ENCODE measurements at regions not wholly inside any gene's neighbourhood (a gene's known extent, or its start where the extent isn't known, plus 50 kb on each side); places are given as distances from the start of the nearest gene placed in this dataset.

DNA sequence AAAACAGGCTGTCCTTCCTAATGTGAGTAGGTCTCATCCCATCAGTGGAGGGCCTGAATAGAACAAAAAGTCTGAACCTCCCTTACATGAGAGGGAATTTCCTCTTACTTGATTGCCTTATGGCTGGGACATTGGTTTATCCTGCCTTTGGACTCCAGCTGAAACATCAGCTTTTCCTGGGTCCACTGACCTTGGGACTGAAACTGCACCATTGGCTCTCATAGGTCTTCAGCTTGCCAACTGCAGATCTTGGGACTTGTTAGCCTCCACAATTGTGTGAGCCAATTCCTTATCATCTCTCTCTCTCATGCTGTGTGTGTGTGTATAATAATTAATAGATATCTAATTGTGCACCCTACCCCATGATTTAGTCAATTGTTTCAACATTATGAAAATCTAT is 375.3 kb upstream of the DDI1 start:
- TF ChIP-seq, protein P1, sequence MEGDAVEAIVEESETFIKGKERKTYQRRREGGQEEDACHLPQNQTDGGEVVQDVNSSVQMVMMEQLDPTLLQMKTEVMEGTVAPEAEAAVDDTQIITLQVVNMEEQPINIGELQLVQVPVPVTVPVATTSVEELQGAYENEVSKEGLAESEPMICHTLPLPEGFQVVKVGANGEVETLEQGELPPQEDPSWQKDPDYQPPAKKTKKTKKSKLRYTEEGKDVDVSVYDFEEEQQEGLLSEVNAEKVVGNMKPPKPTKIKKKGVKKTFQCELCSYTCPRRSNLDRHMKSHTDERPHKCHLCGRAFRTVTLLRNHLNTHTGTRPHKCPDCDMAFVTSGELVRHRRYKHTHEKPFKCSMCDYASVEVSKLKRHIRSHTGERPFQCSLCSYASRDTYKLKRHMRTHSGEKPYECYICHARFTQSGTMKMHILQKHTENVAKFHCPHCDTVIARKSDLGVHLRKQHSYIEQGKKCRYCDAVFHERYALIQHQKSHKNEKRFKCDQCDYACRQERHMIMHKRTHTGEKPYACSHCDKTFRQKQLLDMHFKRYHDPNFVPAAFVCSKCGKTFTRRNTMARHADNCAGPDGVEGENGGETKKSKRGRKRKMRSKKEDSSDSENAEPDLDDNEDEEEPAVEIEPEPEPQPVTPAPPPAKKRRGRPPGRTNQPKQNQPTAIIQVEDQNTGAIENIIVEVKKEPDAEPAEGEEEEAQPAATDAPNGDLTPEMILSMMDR (IDR thresholded peaks at IDR 0.05; ENCODE audit: insufficient read depth, low read length, poor library complexity, severe bottlenecking): no peak
- H3K27me3 ChIP-seq (ENCODE audit: control insufficient read depth, insufficient read depth, low read length): no peaks in the 10 kb centered on the region
- no peaks in the 10 kb centered on the region for H3K36me3 ChIP-seq (ENCODE audit: control insufficient read depth, insufficient read depth, low read length)
- no peak overlapping the region for H3K4me3 ChIP-seq (ENCODE audit: low read depth, low read length)
- no peak for DNase-seq (ENCODE audit: low read depth)

GRCh38 chr11:103661991-103662390 is 374.4 kb upstream of the DDI1 start:
- TF ChIP-seq, protein P1 (IDR thresholded peaks at IDR 0.05; ENCODE audit: insufficient read depth, low read length, poor library complexity, severe bottlenecking): no peak
- Histone ChIP-seq H3K27me3 (ENCODE audit: control insufficient read depth, insufficient read depth, low read length) (no peaks in the 10 kb centered on the region), H3K36me3 (ENCODE audit: control insufficient read depth, insufficient read depth, low read length) (no peaks in the 10 kb centered on the region), H3K4me3 (ENCODE audit: low read depth, low read length) (no peak overlapping the region)
- no peak for DNase-seq (ENCODE audit: low read depth)

DNA sequence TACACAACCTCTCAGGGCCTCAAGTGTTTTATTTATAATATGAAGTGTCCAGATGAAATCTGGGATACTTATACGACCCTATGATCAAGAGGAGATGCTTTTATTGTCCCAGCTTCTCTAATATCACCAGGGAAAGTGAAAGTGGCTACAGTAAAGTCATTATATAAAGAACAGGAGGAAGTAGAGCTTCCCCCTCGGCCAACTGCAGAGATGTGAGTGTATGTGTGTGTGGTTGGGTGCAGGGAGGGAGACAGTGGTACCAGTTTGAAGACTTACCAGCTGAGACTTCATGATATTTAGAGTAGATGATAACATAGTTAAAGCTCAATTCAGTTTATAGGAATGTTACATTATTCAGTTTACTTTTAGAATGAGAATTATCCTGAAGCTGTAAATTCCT is 373.6 kb upstream of the DDI1 start:
- TF ChIP-seq, protein P1 (IDR thresholded peaks at IDR 0.05; ENCODE audit: insufficient read depth, low read length, poor library complexity, severe bottlenecking): no peak
- DNase-seq (ENCODE audit: low read depth): no peak
- H3K36me3 ChIP-seq (ENCODE audit: control insufficient read depth, insufficient read depth, low read length): no peaks in the 10 kb centered on the region
- H3K4me3 ChIP-seq (ENCODE audit: low read depth, low read length): no peak overlapping the region
- H3K27me3 ChIP-seq (ENCODE audit: control insufficient read depth, insufficient read depth, low read length): no peaks in the 10 kb centered on the region

DNA sequence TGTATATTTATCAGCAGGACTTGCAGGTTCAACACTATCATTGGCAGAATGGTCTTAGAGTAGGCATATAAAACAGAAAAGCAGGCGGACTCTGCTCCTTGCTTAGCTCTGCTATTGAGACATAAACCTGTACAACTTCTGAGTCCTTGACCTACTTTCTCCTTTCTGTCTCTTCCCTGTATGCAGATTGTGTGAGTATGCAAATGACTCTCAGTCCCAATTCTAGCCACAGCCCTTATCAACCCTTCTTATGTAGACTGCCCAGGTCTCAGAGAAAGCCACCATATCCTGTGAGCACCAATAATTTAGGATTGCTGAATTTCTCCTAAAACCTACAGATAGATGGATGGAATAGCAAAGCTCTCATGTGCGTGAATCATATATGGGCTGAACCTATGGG is 367.6 kb upstream of the DDI1 start:
- TF ChIP-seq, protein P1 (IDR thresholded peaks at IDR 0.05; ENCODE audit: insufficient read depth, low read length, poor library complexity, severe bottlenecking): no peak
- H3K4me3 ChIP-seq (ENCODE audit: low read depth, low read length): no peak overlapping the region
- DNase-seq (ENCODE audit: low read depth): no peak
- no peaks in the 10 kb centered on the region for H3K36me3 ChIP-seq (ENCODE audit: control insufficient read depth, insufficient read depth, low read length)
- no peaks in the 10 kb centered on the region for H3K27me3 ChIP-seq (ENCODE audit: control insufficient read depth, insufficient read depth, low read length)

DNA sequence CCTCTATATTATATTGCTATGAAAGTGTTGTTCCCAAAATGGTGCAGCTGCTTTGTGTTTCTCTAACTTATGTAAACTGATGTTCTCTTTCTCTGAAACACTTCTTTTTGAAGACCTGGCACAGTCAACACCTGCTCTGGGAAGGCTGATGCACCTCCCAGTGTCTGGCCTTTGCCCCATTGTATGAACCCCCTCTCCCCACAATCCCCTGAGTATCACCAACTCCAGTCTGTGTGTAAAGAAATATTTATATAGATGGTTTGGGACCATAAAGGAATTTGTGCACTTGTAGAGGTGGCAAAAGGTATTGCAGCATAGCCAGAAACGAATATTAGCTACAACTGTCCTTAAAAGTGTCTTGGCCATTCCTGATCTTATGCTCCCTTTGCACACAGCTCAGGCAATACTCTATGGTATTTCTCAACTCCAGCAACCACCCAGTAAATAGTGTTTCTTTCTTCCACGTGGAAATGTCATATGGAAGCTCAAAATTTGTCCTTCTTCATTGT is 365.2 kb upstream of the DDI1 start:
- no peak for DNase-seq (ENCODE audit: low read depth)
- Histone ChIP-seq H3K27me3 (ENCODE audit: control insufficient read depth, insufficient read depth, low read length) (no peaks in the 10 kb centered on the region), H3K4me3 (ENCODE audit: low read depth, low read length) (no peak overlapping the region), H3K36me3 (ENCODE audit: control insufficient read depth, insufficient read depth, low read length) (no peaks in the 10 kb centered on the region)
- TF ChIP-seq, protein P1 (IDR thresholded peaks at IDR 0.05; ENCODE audit: insufficient read depth, low read length, poor library complexity, severe bottlenecking): peak; percentile 6

DNA sequence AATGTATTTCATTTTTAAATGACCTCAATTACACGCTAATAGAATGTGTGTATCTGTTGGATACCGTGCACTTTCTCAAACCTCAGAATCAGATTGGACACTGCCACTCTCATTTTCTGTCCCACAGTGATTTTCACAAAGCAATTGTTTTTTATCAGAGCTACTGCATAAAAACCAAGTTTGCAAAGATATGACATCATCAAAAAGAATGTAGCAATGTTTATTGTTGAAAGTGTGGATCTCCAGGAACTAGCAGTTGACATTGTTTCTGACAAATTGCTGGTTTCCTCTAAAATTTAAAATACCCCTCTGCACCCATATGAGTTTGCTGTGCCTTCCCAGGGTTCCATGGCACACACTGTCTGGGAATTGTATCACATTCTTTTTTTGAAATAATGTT is 362.7 kb upstream of the DDI1 start:
- no peak overlapping the region for H3K4me3 ChIP-seq (ENCODE audit: low read depth, low read length)
- H3K36me3 ChIP-seq (ENCODE audit: control insufficient read depth, insufficient read depth, low read length): no peaks in the 10 kb centered on the region
- H3K27me3 ChIP-seq (ENCODE audit: control insufficient read depth, insufficient read depth, low read length): no peaks in the 10 kb centered on the region
- TF ChIP-seq, protein P1 (IDR thresholded peaks at IDR 0.05; ENCODE audit: insufficient read depth, low read length, poor library complexity, severe bottlenecking): no peak
- DNase-seq (ENCODE audit: low read depth): no peak
